Lower leg skin (tissue), 3 donors: ENCODE measurements at regions not wholly inside any gene's neighbourhood (a gene's known extent, or its start where the extent isn't known, plus 50 kb on each side); places are given as distances from the start of the nearest gene placed in this dataset.

Experiments used
- CTCF ChIP-seq, 3 donors: fragments of 450-650 bp; IDR thresholded peaks; one replicate each; pipeline ENCODE4 v1.5.1; 2016; ENCODE audit warnings: antibody characterized with exemption in 3 of 3, mild to moderate bottlenecking in 3 of 3, moderate library complexity in 2 of 3
- POLR2A ChIP-seq, 2 donors: fragments of 450-650 bp; IDR thresholded peaks; one replicate each; pipeline ENCODE4 v1.6.1; 2016 to 2017; ENCODE audit warnings: antibody characterized with exemption in 2 of 2, mild to moderate bottlenecking in 1 of 2, moderate library complexity in 1 of 2

GRCh38 chr12:83432176-83432719 is 745.5 kb downstream of the TMTC2 start:
- no peak for TF ChIP-seq CTCF (IDR thresholded peaks at IDR 0.05)
- TF ChIP-seq POLR2A (IDR thresholded peaks at IDR 0.05) = no peak
